ENCODE measurements at regions not wholly inside any gene's neighbourhood (a gene's known extent, or its start where the extent isn't known, plus 50 kb on each side); places are given as distances from the start of the nearest gene placed in this dataset.

GRCh38 chr10:128473396-128473795 lies 347.2 kb upstream of the MKI67 start:
- DNase-seq, result no peak

GRCh38 chr10:128473911-128474310 lies 347.7 kb upstream of the MKI67 start:
- no peak for DNase-seq

- no peak for DNase-seq
These were observed 348.3 kb upstream of the MKI67 start for GRCh38 chr10:128474571-128474970.

- DNase-seq, result no peak
These were observed 349.6 kb upstream of the MKI67 start for GRCh38 chr10:128475686-128476367.

GRCh38 chr10:128476368-128476725 lies 350.1 kb upstream of the MKI67 start:
- no peak for DNase-seq

- DNase-seq, result no peak
These were observed 350.6 kb upstream of the MKI67 start for GRCh38 chr10:128476845-128477244.

GRCh38 chr10:128480601-128481000 lies 354.4 kb upstream of the MKI67 start:
- no peak for DNase-seq

- no peak for DNase-seq
These were observed 355.1 kb upstream of the MKI67 start for GRCh38 chr10:128481152-128481840.

GRCh38 chr10:128482052-128482451 lies 355.8 kb upstream of the MKI67 start:
- no peak for DNase-seq

- no peak for DNase-seq
These were observed 357.0 kb upstream of the MKI67 start for GRCh38 chr10:128483216-128483615.

- no peak for DNase-seq
These were observed 357.8 kb upstream of the MKI67 start for GRCh38 chr10:128484041-128484440.

GRCh38 chr10:128485701-128486235 lies 359.5 kb upstream of the MKI67 start:
- no peak for DNase-seq

GRCh38 chr10:128487517-128487916 lies 361.3 kb upstream of the MKI67 start:
- DNase-seq, result no peak

- no peak for DNase-seq
These were observed 363.4 kb upstream of the MKI67 start for GRCh38 chr10:128489324-128490247.

GRCh38 chr10:128491686-128492085 lies 365.5 kb upstream of the MKI67 start:
- DNase-seq, result no peak

- no peak for DNase-seq
These were observed 367.6 kb upstream of the MKI67 start for GRCh38 chr10:128493811-128494210.

- DNase-seq, result no peak
These were observed 368.4 kb upstream of the MKI67 start for GRCh38 chr10:128494665-128495064.

- no peak for DNase-seq
These were observed 371.6 kb upstream of the MKI67 start for GRCh38 chr10:128497660-128498377.

GRCh38 chr10:128498378-128498730 lies 372.1 kb upstream of the MKI67 start:
- DNase-seq, result no peak

- DNase-seq, result no peak
These were observed 372.5 kb upstream of the MKI67 start for GRCh38 chr10:128498746-128499145.

- DNase-seq, result no peak
These were observed 373.3 kb upstream of the MKI67 start for GRCh38 chr10:128499486-128499885.

GRCh38 chr10:128499956-128500355 lies 373.7 kb upstream of the MKI67 start:
- DNase-seq, result no peak

- no peak for DNase-seq
These were observed 374.4 kb upstream of the MKI67 start for GRCh38 chr10:128500642-128501041.
